ENCODE measurements at regions not wholly inside any gene's neighbourhood (a gene's known extent, or its start where the extent isn't known, plus 50 kb on each side); places are given as distances from the start of the nearest gene placed in this dataset.

DNA sequence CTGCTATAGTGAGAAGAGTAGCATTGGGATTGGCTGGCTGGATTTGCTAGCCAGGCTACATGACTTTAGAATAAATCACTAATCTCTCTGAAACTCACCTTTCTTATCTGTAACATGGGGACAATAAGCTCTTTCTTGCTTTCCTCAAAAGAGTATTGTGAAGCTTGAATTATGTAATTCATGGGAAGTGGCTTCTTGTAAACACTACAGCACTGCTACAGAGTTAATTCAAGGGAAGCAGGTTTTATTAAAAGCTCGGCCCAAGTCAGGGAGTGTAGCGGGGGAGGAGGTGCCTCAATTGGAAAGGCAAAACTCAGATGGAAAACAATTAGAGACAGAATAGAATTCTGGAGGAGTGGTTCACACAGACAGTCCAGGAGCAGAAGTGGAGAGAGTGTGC lies 100.9 kb upstream of the CELF4 start:
- H3K4me1 Mint-ChIP-seq (ENCODE audit: low read depth, unreplicated experiment), result no peaks in the 10 kb centered on the region
- no peak overlapping the region for H3K4me3 Mint-ChIP-seq (ENCODE audit: unreplicated experiment)
- POLR2A ChIA-PET, result no interaction called here
- Histone ChIP-seq H3K4me3 (ENCODE audit: low read depth, low read length) (no peak overlapping the region), H3K27me3 (replicated peaks; ENCODE audit: control insufficient read depth, insufficient read depth, low read length) (no peaks in the 10 kb centered on the region), H3K9me3 (no peaks in the 10 kb centered on the region), H3K4me1 (no peaks in the 10 kb centered on the region), H3K36me3 (ENCODE audit: control insufficient read depth, insufficient read depth, low read length) (no peaks in the 10 kb centered on the region)
- no peaks in the 10 kb centered on the region for H3K36me3 Mint-ChIP-seq (ENCODE audit: insufficient read depth, unreplicated experiment)
- DNase-seq, result no peak
- BruUV-seq (replicated peaks), result no TSS peak
- no peak overlapping the region for H3K27ac Mint-ChIP-seq (ENCODE audit: unreplicated experiment)
- intact Hi-C loops (cut with micrococcal nuclease; ENCODE audit: unreplicated experiment), result no loop called here
- TF ChIP-seq, protein P1, sequence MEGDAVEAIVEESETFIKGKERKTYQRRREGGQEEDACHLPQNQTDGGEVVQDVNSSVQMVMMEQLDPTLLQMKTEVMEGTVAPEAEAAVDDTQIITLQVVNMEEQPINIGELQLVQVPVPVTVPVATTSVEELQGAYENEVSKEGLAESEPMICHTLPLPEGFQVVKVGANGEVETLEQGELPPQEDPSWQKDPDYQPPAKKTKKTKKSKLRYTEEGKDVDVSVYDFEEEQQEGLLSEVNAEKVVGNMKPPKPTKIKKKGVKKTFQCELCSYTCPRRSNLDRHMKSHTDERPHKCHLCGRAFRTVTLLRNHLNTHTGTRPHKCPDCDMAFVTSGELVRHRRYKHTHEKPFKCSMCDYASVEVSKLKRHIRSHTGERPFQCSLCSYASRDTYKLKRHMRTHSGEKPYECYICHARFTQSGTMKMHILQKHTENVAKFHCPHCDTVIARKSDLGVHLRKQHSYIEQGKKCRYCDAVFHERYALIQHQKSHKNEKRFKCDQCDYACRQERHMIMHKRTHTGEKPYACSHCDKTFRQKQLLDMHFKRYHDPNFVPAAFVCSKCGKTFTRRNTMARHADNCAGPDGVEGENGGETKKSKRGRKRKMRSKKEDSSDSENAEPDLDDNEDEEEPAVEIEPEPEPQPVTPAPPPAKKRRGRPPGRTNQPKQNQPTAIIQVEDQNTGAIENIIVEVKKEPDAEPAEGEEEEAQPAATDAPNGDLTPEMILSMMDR (IDR thresholded peaks at IDR 0.05; ENCODE audit: insufficient read depth in 1 of 2, low read depth in 1 of 2, low read length in 1 of 2, severe bottlenecking in 1 of 2, unreplicated experiment in 1 of 2), result no peak
- CTCF ChIA-PET, result no interaction called here
- H3K27me3 Mint-ChIP-seq (ENCODE audit: insufficient read depth, unreplicated experiment), result peaks cover 10% of the 10 kb centered on the region
- no peaks in the 10 kb centered on the region for H3K9me3 Mint-ChIP-seq (ENCODE audit: unreplicated experiment)

DNA sequence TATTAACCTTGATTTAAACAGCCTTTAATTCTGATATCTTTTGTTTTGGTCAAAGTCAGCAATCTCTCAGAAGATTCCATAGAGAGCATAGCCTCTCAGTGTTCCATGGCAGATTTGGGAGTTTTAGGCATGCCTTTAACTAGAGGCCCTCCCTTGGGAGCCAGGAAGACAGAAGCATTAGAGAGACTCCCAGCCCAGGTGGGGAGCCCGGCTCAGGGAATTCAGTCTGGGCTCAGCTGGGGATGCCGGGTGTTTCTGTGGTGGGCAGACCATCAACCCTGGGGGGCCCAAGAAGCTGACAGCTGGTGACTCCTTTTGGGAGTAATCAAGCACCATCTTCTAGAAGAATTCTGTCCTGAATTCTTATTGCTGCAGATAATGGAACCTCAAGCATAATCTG lies 99.7 kb upstream of the CELF4 start:
- Mint-ChIP-seq H3K27ac (ENCODE audit: unreplicated experiment) (no peak overlapping the region), H3K9me3 (ENCODE audit: unreplicated experiment) (no peaks in the 10 kb centered on the region), H3K4me1 (ENCODE audit: low read depth, unreplicated experiment) (no peaks in the 10 kb centered on the region), H3K36me3 (ENCODE audit: insufficient read depth, unreplicated experiment) (no peaks in the 10 kb centered on the region), H3K27me3 (ENCODE audit: insufficient read depth, unreplicated experiment) (peaks cover 8% of the 10 kb centered on the region), H3K4me3 (ENCODE audit: unreplicated experiment) (no peak overlapping the region)
- POLR2A ChIA-PET, result no interaction called here
- Histone ChIP-seq H3K9me3 (no peaks in the 10 kb centered on the region), H3K27me3 (replicated peaks; ENCODE audit: control insufficient read depth, insufficient read depth, low read length) (no peaks in the 10 kb centered on the region), H3K4me3 (ENCODE audit: low read depth, low read length) (no peak overlapping the region), H3K4me1 (no peaks in the 10 kb centered on the region), H3K36me3 (ENCODE audit: control insufficient read depth, insufficient read depth, low read length) (no peaks in the 10 kb centered on the region)
- BruUV-seq (replicated peaks), result no TSS peak
- intact Hi-C loops (cut with micrococcal nuclease; ENCODE audit: unreplicated experiment), result no loop called here
- TF ChIP-seq, protein P1 (IDR thresholded peaks at IDR 0.05; ENCODE audit: insufficient read depth in 1 of 2, low read depth in 1 of 2, low read length in 1 of 2, severe bottlenecking in 1 of 2, unreplicated experiment in 1 of 2), result no peak
- CTCF ChIA-PET, result no interaction called here
- DNase-seq, result no peak

DNA sequence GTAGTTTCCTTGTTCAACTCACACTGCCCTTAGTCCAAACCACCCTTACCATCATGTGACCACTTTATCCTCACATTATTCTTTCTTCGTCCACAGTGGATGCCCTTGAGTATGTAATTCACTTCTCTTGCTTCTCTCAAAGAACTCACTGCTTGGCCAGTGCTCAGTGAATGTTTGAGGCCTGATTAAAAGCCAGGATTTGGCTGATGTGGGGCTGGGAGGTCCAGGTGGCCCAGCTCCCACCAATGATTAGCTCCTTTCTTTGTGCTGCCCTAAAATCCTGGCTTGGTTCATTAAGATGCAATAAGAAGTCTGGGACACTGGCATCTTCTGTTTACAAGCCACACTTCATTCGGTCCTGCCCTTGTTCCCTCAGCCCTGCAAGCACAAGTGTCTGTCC lies 97.8 kb upstream of the CELF4 start:
- Histone ChIP-seq H3K36me3 (ENCODE audit: control insufficient read depth, insufficient read depth, low read length) (no peaks in the 10 kb centered on the region), H3K4me3 (ENCODE audit: low read depth, low read length) (no peak overlapping the region), H3K27me3 (replicated peaks; ENCODE audit: control insufficient read depth, insufficient read depth, low read length) (no peaks in the 10 kb centered on the region), H3K4me1 (no peaks in the 10 kb centered on the region), H3K9me3 (no peaks in the 10 kb centered on the region)
- no peaks in the 10 kb centered on the region for H3K4me1 Mint-ChIP-seq (ENCODE audit: low read depth, unreplicated experiment)
- no peaks in the 10 kb centered on the region for H3K36me3 Mint-ChIP-seq (ENCODE audit: insufficient read depth, unreplicated experiment)
- no peaks in the 10 kb centered on the region for H3K9me3 Mint-ChIP-seq (ENCODE audit: unreplicated experiment)
- H3K27ac Mint-ChIP-seq (ENCODE audit: unreplicated experiment), result no peak overlapping the region
- no peak for DNase-seq
- H3K4me3 Mint-ChIP-seq (ENCODE audit: unreplicated experiment), result no peak overlapping the region
- intact Hi-C loops (cut with micrococcal nuclease; ENCODE audit: unreplicated experiment), result no loop called here
- TF ChIP-seq, protein P1 (IDR thresholded peaks at IDR 0.05; ENCODE audit: insufficient read depth in 1 of 2, low read depth in 1 of 2, low read length in 1 of 2, severe bottlenecking in 1 of 2, unreplicated experiment in 1 of 2), result no peak
- no TSS peak for BruUV-seq (replicated peaks)
- CTCF ChIA-PET, result no interaction called here
- POLR2A ChIA-PET, result no interaction called here
- peaks cover 12% of the 10 kb centered on the region for H3K27me3 Mint-ChIP-seq (ENCODE audit: insufficient read depth, unreplicated experiment)

All from Caco-2 (cell line).